Vagina (tissue), 2 donors: ENCODE measurements at regions not wholly inside any gene's neighbourhood (a gene's known extent, or its start where the extent isn't known, plus 50 kb on each side); places are given as distances from the start of the nearest gene placed in this dataset.

Source experiments
- DNase-seq, 2 donors: peaks; one replicate each; pipeline ENCODE4 v3.0.0-alpha.2; 2017; ENCODE audit errors: extremely low spot score in 2 of 2
- H3K27ac ChIP-seq: fragments of 200-600 bp; sonication (generic); one replicate; pipeline ENCODE4 v1.5.1; 2019
- H3K27me3 ChIP-seq: fragments of 200-600 bp; sonication (generic); one replicate; pipeline ENCODE4 v1.5.1; 2019
- H3K36me3 ChIP-seq, 2 donors: fragments of 200-600 bp; sonication (generic); one replicate each; pipeline ENCODE4 v1.5.1; 2017 to 2019
- H3K4me1 ChIP-seq: fragments of 200-600 bp; sonication (generic); one replicate; pipeline ENCODE4 v1.5.1; 2019
- H3K4me3 ChIP-seq, 2 donors: fragments of 200-600 bp; sonication (generic); 1 replicate in 1 of 2; 2 replicates in 1 of 2; pipeline ENCODE4 v1.5.1; 2016 to 2019
- H3K9me3 ChIP-seq: fragments of 200-600 bp; sonication (generic); one replicate; pipeline ENCODE4 v1.5.1; 2019
- POLR2A ChIP-seq, 2 donors: fragments of 450-650 bp; IDR thresholded peaks; one replicate each; pipeline ENCODE4 v1.6.1; 2017; ENCODE audit warnings: antibody characterized with exemption in 2 of 2, mild to moderate bottlenecking in 2 of 2, moderate library complexity in 2 of 2
- POLR2AphosphoS5 ChIP-seq, 2 donors: sonication (generic); formaldehyde crosslinking; IDR thresholded peaks; one replicate each; pipeline ENCODE4 v1.9.0; 2017; ENCODE audit warnings: antibody characterized with exemption in 2 of 2, mild to moderate bottlenecking in 2 of 2, low read depth in 1 of 2; ENCODE audit not compliant: insufficient read depth in 1 of 2
- intact Hi-C: fragments of 100-400 bp; cut with DNase I; formaldehyde crosslinking; loops from one replicate; pipeline ENCODE4 v1.15.1; 2023
- TF ChIP-seq, protein P1 (sequence below), 3 experiments: fragments of 450-650 bp in 2 of 3; fragments of 200-600 bp in 1 of 3; sonication (generic) in 1 of 3; IDR thresholded peaks; one replicate each; pipeline ENCODE4 v1.5.1; 2017 to 2019; ENCODE audit warnings: antibody characterized with exemption in 3 of 3, mild to moderate bottlenecking in 2 of 3, moderate library complexity in 2 of 3

DNA sequence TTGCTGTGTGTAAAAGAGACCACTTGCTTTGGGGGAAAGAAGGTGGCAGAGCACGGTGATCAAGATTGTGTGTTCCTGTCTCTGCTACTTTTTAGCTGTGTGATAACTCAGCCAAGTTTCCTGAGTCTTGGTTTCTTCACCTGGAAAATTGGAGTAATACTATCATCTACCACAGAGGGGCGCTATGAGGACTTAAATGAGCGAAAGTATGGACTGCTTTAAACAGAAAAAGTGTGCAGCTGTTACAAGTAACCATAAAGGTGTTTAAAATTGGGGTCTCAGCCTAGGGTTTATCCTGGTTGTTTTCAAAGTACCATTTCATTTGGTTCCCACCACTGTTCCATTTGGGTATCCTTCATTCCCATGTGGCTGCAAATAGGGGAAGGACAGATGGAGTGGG is 65.9 kb upstream of the WSCD2 start:
- Histone ChIP-seq H3K4me3 (no peak overlapping the region), H3K27ac (no peak overlapping the region), H3K27me3 (no peaks in the 10 kb centered on the region), H3K9me3 (no peaks in the 10 kb centered on the region), H3K36me3 (no peaks in the 10 kb centered on the region), H3K4me1 (no peaks in the 10 kb centered on the region)
- DNase-seq = no peak
- intact Hi-C loops = no loop called here
- TF ChIP-seq, protein P1, sequence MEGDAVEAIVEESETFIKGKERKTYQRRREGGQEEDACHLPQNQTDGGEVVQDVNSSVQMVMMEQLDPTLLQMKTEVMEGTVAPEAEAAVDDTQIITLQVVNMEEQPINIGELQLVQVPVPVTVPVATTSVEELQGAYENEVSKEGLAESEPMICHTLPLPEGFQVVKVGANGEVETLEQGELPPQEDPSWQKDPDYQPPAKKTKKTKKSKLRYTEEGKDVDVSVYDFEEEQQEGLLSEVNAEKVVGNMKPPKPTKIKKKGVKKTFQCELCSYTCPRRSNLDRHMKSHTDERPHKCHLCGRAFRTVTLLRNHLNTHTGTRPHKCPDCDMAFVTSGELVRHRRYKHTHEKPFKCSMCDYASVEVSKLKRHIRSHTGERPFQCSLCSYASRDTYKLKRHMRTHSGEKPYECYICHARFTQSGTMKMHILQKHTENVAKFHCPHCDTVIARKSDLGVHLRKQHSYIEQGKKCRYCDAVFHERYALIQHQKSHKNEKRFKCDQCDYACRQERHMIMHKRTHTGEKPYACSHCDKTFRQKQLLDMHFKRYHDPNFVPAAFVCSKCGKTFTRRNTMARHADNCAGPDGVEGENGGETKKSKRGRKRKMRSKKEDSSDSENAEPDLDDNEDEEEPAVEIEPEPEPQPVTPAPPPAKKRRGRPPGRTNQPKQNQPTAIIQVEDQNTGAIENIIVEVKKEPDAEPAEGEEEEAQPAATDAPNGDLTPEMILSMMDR (IDR thresholded peaks at IDR 0.05) = no peak
- no peak for TF ChIP-seq POLR2AphosphoS5 (IDR thresholded peaks at IDR 0.05; ENCODE audit: insufficient read depth in 1 of 2, low read depth in 1 of 2)
- no peak for TF ChIP-seq POLR2A (IDR thresholded peaks at IDR 0.05)

DNA sequence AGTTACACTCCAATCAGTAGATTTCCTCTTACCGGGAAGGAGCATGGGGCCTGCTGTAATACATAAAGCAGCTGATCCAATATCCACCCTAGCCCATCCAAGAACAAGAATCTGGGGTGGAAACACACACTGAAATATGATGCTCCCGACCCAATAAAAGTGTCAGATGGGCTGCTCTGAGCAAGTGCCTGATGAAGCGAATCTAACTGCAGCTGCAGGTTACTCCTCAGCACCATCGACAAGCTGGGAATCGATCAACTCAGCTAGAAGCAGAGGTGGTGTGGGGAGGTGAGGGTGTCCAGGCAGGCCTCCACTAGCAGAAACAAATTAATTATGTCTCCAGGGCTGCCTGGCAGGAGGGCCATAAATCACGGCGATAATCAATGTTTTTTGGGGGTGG is 64.0 kb upstream of the WSCD2 start:
- intact Hi-C loops = no loop called here
- H3K9me3 ChIP-seq = no peaks in the 10 kb centered on the region
- DNase-seq = no peak
- no peak overlapping the region for H3K4me3 ChIP-seq
- TF ChIP-seq POLR2AphosphoS5 (IDR thresholded peaks at IDR 0.05; ENCODE audit: insufficient read depth in 1 of 2, low read depth in 1 of 2) = no peak
- TF ChIP-seq, protein P1 (IDR thresholded peaks at IDR 0.05) = no peak
- no peaks in the 10 kb centered on the region for H3K36me3 ChIP-seq
- H3K27me3 ChIP-seq = no peaks in the 10 kb centered on the region
- no peaks in the 10 kb centered on the region for H3K4me1 ChIP-seq
- no peak overlapping the region for H3K27ac ChIP-seq

DNA sequence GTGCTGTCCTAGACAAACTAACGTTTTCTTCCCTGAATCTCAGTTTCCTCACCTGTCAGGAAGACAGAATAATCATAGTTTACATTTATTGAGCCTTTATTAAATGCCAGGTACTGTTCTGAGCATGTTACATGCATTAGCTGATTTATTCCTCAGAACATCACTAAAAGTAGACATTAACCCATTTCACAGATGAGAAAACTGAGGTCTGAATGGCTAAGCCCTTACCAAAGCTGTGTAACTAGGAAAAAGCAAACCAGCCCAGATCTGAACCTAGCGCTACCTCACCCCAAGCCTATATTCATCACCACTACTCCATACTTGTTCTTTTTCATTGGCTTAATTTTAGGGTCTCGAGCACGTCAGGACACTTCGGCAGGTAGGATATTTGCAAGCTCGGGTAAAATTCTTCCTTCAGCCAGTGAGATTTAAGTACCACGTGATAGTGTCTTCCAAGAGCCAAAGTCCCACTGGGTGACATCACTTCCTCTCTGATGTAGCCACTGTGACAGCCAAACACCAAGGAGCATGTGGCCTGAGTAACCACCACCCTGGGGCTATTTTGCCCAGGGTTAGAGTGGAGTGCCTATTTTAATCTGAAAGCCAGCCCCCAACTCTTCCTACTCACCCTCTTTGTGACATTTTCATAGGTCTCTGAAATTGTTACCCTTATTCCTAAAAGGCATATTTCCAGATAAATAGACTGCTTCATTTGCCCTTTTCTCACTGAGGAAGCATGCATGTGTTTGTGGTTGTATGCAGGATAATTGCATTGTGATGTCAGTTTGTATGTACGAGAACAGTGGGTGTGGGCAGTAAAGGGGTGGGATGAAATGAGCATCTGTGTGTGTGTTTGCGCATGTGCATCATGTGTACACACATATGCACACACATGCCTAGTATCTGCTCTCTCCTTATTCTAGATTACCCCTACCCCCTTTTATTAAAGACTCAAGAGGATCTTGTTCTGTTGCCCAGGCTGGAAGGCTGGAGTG is 62.2 kb upstream of the WSCD2 start:
- Histone ChIP-seq H3K4me3 (no peak overlapping the region), H3K27ac (no peak overlapping the region), H3K36me3 (no peaks in the 10 kb centered on the region), H3K27me3 (no peaks in the 10 kb centered on the region), H3K4me1 (no peaks in the 10 kb centered on the region), H3K9me3 (no peaks in the 10 kb centered on the region)
- DNase-seq = no peak
- TF ChIP-seq, protein P1 (IDR thresholded peaks at IDR 0.05) = no peak
- TF ChIP-seq POLR2AphosphoS5 (IDR thresholded peaks at IDR 0.05; ENCODE audit: insufficient read depth in 1 of 2, low read depth in 1 of 2) = no peak
- TF ChIP-seq POLR2A (IDR thresholded peaks at IDR 0.05) = no peak
- intact Hi-C loops = no loop called here

DNA sequence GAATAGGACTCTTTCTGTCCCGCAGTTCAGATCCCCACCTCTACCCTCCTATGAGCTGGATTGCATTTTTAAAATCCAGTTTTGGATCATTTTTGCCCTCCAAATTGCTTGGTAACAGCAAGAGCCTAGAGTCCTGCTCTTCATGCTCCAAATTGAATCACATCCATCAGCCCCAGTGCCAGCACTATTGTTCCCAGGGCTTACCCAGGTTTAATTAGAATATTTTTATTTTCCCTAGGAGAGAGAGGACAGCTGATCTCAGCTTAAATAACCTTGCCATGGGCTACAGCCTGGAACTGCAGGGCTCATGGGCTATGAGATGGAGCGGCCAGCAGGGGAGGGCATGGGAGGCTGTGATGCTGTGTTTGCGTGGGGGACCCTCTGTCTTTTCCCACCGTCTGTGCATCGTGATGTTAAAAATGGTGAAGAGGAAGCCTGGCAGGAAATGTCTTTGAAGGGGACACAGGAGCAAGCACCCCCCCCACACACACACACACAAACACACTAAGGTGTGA is 59.4 kb upstream of the WSCD2 start:
- intact Hi-C loops = no loop called here
- H3K36me3 ChIP-seq = no peaks in the 10 kb centered on the region
- no peaks in the 10 kb centered on the region for H3K9me3 ChIP-seq
- H3K4me1 ChIP-seq = no peaks in the 10 kb centered on the region
- TF ChIP-seq POLR2AphosphoS5 (IDR thresholded peaks at IDR 0.05; ENCODE audit: insufficient read depth in 1 of 2, low read depth in 1 of 2) (no peak), POLR2A (IDR thresholded peaks at IDR 0.05) (no peak)
- TF ChIP-seq, protein P1 (IDR thresholded peaks at IDR 0.05) = no peak
- H3K27ac ChIP-seq = no peak overlapping the region
- no peak overlapping the region for H3K4me3 ChIP-seq
- DNase-seq = no peak
- H3K27me3 ChIP-seq = no peaks in the 10 kb centered on the region

DNA sequence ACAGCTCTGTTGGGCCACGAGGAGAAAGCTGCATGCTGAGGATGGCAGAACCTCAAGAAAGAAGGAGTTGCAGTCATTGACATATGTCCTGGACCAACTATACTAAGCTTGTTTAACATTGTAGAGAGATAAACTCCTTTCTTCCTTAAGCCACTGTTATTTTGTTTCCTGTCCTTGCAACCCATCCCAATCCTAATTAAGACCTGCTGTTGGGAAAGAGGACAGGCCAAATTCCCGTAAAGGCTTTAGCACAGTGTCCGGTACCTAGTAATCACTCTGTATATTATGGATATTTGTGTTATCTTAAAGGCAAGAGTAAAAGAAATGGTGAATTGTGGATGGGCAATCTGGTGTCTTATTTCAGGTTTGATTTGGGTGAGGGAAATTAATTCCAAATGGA is 53.5 kb upstream of the WSCD2 start:
- Histone ChIP-seq H3K36me3 (no peaks in the 10 kb centered on the region), H3K4me1 (no peaks in the 10 kb centered on the region), H3K4me3 (no peak overlapping the region), H3K27ac (no peak overlapping the region), H3K27me3 (no peaks in the 10 kb centered on the region), H3K9me3 (no peaks in the 10 kb centered on the region)
- no peak for DNase-seq
- TF ChIP-seq POLR2A (IDR thresholded peaks at IDR 0.05) = no peak
- TF ChIP-seq, protein P1 (IDR thresholded peaks at IDR 0.05) = no peak
- TF ChIP-seq POLR2AphosphoS5 (IDR thresholded peaks at IDR 0.05; ENCODE audit: insufficient read depth in 1 of 2, low read depth in 1 of 2) = no peak
- intact Hi-C loops = no loop called here
